ENCODE measurements at regions not wholly inside any gene's neighbourhood (a gene's known extent, or its start where the extent isn't known, plus 50 kb on each side); places are given as distances from the start of the nearest gene placed in this dataset.

DNA sequence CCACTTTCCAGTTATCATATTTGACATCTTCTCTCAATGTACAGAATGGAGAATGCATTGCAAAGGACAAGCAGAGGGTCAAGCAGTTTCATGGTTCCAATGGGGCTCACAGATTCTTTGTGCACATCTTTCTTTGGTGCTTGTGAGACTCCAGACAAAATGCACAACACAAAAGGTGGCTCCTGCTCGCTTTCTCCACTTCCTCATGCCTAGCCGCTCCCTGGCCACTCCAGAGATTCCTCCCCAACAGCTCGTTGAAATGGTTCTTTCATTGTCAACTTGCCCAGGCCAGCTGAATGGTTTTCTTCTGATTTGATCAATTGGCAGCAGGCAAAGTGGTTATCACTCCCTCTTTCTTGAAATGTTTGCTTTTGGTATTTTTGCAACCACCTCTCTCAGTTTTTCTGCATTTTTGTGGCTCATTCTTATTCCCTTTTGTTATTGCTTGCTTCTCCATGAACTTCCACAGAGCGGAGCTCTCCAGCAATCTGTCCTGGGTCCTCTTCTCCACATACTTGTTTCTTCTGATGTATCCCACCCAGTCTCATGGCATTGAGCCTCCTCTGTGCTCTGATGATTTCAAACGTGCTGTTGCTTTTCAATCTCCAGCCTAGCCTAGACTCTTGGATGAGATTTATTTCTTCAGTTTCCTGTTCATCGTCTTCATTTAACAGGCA lies 507.8 kb upstream of the MKI67 start:
- Mint-ChIP-seq H3K4me3 (no peak overlapping the region), H3K4me1 (ENCODE audit: low read depth) (no peaks in the 10 kb centered on the region)

DNA sequence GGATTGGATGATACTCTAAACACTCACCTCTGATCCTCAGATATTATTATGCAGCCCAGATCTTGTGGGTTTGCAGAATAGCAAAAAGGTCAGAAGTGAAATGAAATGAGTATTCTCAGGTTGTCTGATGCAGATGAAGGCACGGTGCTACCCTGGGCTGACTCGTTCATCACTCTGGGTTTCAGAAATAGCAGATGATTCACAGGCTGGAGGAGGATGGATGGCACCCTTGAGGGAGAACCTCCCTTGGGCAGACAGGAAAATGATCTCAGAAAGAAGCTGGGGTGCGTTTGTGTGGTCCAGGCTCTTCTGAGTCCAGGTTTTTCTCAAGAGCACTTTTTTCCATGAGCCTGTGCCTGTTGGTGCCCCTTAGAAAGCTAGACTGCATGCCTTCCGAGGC lies 515.8 kb upstream of the MKI67 start:
- DNase-seq = no peak
- ATAC-seq = no peak
- no peaks in the 10 kb centered on the region for H3K27me3 Mint-ChIP-seq (ENCODE audit: low read depth)
- no peak overlapping the region for H3K27ac Mint-ChIP-seq
- H3K4me1 Mint-ChIP-seq (ENCODE audit: low read depth) = no peaks in the 10 kb centered on the region
- H3K36me3 Mint-ChIP-seq (ENCODE audit: low read depth) = no peaks in the 10 kb centered on the region
- no peaks in the 10 kb centered on the region for H3K9me3 Mint-ChIP-seq (ENCODE audit: insufficient read depth)
- no peak overlapping the region for H3K4me3 Mint-ChIP-seq
- ChIA-PET POLR2A (no interaction called here), CTCF (no interaction called here)

More for the DNA sequence above, 507.8 kb upstream of the MKI67 start:
- Mint-ChIP-seq H3K36me3 (ENCODE audit: low read depth) (no peaks in the 10 kb centered on the region), H3K27me3 (ENCODE audit: low read depth) (no peaks in the 10 kb centered on the region), H3K9me3 (ENCODE audit: insufficient read depth) (no peaks in the 10 kb centered on the region), H3K27ac (no peak overlapping the region)
- DNase-seq (no peak), ATAC-seq (no peak)
- CTCF ChIA-PET = no interaction called here
- POLR2A ChIA-PET = no interaction called here

- no peak overlapping the region for H3K4me3 Mint-ChIP-seq
- ATAC-seq (no peak), DNase-seq (no peak)
- H3K36me3 Mint-ChIP-seq (ENCODE audit: low read depth) = no peaks in the 10 kb centered on the region
- H3K27me3 Mint-ChIP-seq (ENCODE audit: low read depth) = no peaks in the 10 kb centered on the region
- no peak overlapping the region for H3K27ac Mint-ChIP-seq
- POLR2A ChIA-PET = no interaction called here
- CTCF ChIA-PET = no interaction called here
- no peaks in the 10 kb centered on the region for H3K4me1 Mint-ChIP-seq (ENCODE audit: low read depth)
- no peaks in the 10 kb centered on the region for H3K9me3 Mint-ChIP-seq (ENCODE audit: insufficient read depth)
Measured at GRCh38 chr10:128642502-128642901, 516.3 kb upstream of the MKI67 start.

- Mint-ChIP-seq H3K36me3 (ENCODE audit: low read depth) (no peaks in the 10 kb centered on the region), H3K4me3 (no peak overlapping the region), H3K4me1 (ENCODE audit: low read depth) (no peaks in the 10 kb centered on the region), H3K9me3 (ENCODE audit: insufficient read depth) (no peaks in the 10 kb centered on the region), H3K27ac (no peak overlapping the region), H3K27me3 (ENCODE audit: low read depth) (no peaks in the 10 kb centered on the region)
- no peak for ATAC-seq
- ChIA-PET POLR2A (no interaction called here), CTCF (no interaction called here)
- DNase-seq = no peak
Measured at GRCh38 chr10:128643658-128644057, 517.4 kb upstream of the MKI67 start.

DNA sequence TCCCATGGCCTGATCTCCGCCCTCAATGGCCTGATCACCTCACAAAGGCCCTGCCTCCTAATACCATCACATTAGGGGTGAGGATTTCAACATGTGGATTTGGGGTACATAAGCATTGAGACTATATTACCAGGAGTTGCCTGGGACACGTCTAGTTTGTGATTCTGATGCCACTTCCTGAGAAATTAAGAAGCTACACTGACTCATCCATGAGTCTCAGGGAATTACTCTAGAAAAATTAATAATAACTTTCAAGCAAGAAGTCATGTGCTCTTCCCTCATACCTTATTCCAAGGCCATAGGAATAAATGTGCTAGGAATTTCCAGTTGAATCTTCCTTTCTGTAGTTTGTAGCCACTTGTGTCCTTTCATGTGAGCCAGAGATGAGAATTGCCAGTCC lies 519.3 kb upstream of the MKI67 start:
- Mint-ChIP-seq H3K9me3 (ENCODE audit: insufficient read depth) (no peaks in the 10 kb centered on the region), H3K27ac (no peak overlapping the region), H3K4me1 (ENCODE audit: low read depth) (no peaks in the 10 kb centered on the region), H3K27me3 (ENCODE audit: low read depth) (no peaks in the 10 kb centered on the region), H3K36me3 (ENCODE audit: low read depth) (no peaks in the 10 kb centered on the region), H3K4me3 (no peak overlapping the region)
- ChIA-PET CTCF (no interaction called here), POLR2A (no interaction called here)
- no peak for DNase-seq
- no peak for ATAC-seq

- Mint-ChIP-seq H3K27me3 (ENCODE audit: low read depth) (no peaks in the 10 kb centered on the region), H3K9me3 (ENCODE audit: insufficient read depth) (no peaks in the 10 kb centered on the region), H3K27ac (no peak overlapping the region), H3K4me1 (ENCODE audit: low read depth) (no peaks in the 10 kb centered on the region), H3K4me3 (no peak overlapping the region), H3K36me3 (ENCODE audit: low read depth) (no peaks in the 10 kb centered on the region)
- ChIA-PET POLR2A (no interaction called here), CTCF (no interaction called here)
- ATAC-seq (no peak), DNase-seq (no peak)
Measured at GRCh38 chr10:128646956-128647355, 520.7 kb upstream of the MKI67 start.

- Mint-ChIP-seq H3K36me3 (ENCODE audit: low read depth) (no peaks in the 10 kb centered on the region), H3K4me3 (no peak overlapping the region), H3K9me3 (ENCODE audit: insufficient read depth) (no peaks in the 10 kb centered on the region), H3K27me3 (ENCODE audit: low read depth) (no peaks in the 10 kb centered on the region), H3K27ac (no peak overlapping the region), H3K4me1 (ENCODE audit: low read depth) (no peaks in the 10 kb centered on the region)
- ChIA-PET POLR2A (no interaction called here), CTCF (no interaction called here)
- DNase-seq (no peak), ATAC-seq (no peak)
Measured at GRCh38 chr10:128657548-128657947, 531.3 kb upstream of the MKI67 start.

GRCh38 chr10:128660726-128661125 lies 534.5 kb upstream of the MKI67 start:
- no peak for DNase-seq
- Mint-ChIP-seq H3K36me3 (ENCODE audit: low read depth) (no peaks in the 10 kb centered on the region), H3K27me3 (ENCODE audit: low read depth) (no peaks in the 10 kb centered on the region), H3K4me3 (no peak overlapping the region), H3K9me3 (ENCODE audit: insufficient read depth) (no peaks in the 10 kb centered on the region), H3K4me1 (ENCODE audit: low read depth) (no peaks in the 10 kb centered on the region), H3K27ac (no peak overlapping the region)
- CTCF ChIA-PET = no interaction called here
- ATAC-seq = no peak
- POLR2A ChIA-PET = no interaction called here

GRCh38 chr10:128661404-128662197 lies 535.4 kb upstream of the MKI67 start:
- Mint-ChIP-seq H3K36me3 (ENCODE audit: low read depth) (no peaks in the 10 kb centered on the region), H3K27me3 (ENCODE audit: low read depth) (no peaks in the 10 kb centered on the region), H3K9me3 (ENCODE audit: insufficient read depth) (no peaks in the 10 kb centered on the region), H3K4me1 (ENCODE audit: low read depth) (no peaks in the 10 kb centered on the region), H3K27ac (no peak overlapping the region), H3K4me3 (no peak overlapping the region)
- ChIA-PET POLR2A (no interaction called here), CTCF (no interaction called here)
- DNase-seq (no peak), ATAC-seq (no peak)

- no peak for ATAC-seq
- H3K27me3 Mint-ChIP-seq (ENCODE audit: low read depth) = no peaks in the 10 kb centered on the region
- DNase-seq = no peak
- H3K27ac Mint-ChIP-seq = no peak overlapping the region
- H3K36me3 Mint-ChIP-seq (ENCODE audit: low read depth) = no peaks in the 10 kb centered on the region
- no peaks in the 10 kb centered on the region for H3K9me3 Mint-ChIP-seq (ENCODE audit: insufficient read depth)
- POLR2A ChIA-PET = no interaction called here
- H3K4me3 Mint-ChIP-seq = no peak overlapping the region
- CTCF ChIA-PET = no interaction called here
- H3K4me1 Mint-ChIP-seq (ENCODE audit: low read depth) = no peaks in the 10 kb centered on the region
Measured at GRCh38 chr10:128662520-128662919, 536.3 kb upstream of the MKI67 start.

DNA sequence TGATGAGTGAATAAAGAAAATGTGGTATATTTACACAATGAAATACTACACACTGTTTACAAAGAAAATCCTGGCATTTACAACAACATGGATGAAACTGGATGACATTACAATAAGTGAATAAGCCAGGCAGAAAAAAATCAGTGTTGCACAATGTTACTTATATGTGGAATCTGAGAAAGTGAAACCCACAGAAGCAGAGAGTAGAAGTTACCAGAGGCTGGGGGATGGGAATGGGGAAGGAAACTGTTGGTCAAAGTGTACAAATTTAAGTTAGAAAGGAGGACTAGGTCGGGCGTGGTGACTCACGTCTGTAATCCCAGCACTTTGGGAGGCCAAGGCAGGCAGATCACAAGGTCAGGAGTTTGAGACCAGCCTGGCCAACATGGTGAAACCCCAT lies 538.5 kb upstream of the MKI67 start:
- no peaks in the 10 kb centered on the region for H3K27me3 Mint-ChIP-seq (ENCODE audit: low read depth)
- no peaks in the 10 kb centered on the region for H3K4me1 Mint-ChIP-seq (ENCODE audit: low read depth)
- DNase-seq (no peak), ATAC-seq (no peak)
- POLR2A ChIA-PET = interaction anchor here (0.6 kb wide), 1 partner anchor 96 kb away, joined by 3 read pairs; no protein-coding TSS in a partner anchor
- H3K36me3 Mint-ChIP-seq (ENCODE audit: low read depth) = no peaks in the 10 kb centered on the region
- no peak overlapping the region for H3K4me3 Mint-ChIP-seq
- CTCF ChIA-PET = no interaction called here
- H3K9me3 Mint-ChIP-seq (ENCODE audit: insufficient read depth) = no peaks in the 10 kb centered on the region
- no peak overlapping the region for H3K27ac Mint-ChIP-seq

DNA sequence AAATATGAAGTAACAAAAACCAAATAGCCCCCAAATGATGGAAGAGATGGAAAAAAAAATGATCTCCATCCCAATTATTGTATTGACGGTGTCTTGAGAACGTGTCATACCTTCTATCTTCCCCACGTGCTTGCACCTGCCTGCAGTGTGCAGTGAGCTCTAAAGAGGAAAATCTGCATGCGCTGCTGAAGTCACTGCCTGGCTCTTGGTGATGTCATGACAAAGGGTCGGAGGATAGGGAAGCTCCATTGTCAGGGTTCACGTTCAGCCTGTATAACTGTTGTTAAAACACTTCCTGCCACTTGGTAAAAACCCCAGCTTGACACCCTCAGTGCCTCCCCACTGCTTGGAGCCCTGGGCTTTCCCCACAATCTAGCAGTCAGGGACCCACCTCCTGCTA lies 549.2 kb upstream of the MKI67 start:
- no peak for ATAC-seq

DNA sequence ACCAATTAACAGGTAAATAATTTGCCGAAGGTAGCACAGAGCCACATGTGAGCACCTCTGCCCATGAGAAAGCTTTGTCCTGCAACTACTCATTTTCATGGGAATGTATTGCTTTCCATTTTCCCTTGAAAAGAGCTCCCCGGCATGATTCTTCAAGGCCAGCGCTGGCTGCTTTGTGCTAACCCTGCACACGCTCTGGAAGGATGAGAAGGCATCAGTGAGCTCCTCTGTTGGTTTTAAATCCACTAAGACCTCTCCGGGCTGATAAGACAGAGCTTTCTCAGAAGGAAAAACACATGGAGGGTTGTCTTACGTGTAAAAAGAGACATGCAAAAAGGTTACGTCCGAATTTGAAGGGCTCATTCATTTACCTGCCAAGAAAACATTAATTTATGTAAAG lies 553.9 kb upstream of the MKI67 start:
- H3K27ac Mint-ChIP-seq = no peak overlapping the region
- no peaks in the 10 kb centered on the region for H3K27me3 Mint-ChIP-seq (ENCODE audit: low read depth)
- DNase-seq (no peak), ATAC-seq (no peak)
- POLR2A ChIA-PET = interaction anchor here (0.6 kb wide), 1 partner anchor 262 kb away, joined by 4 read pairs; no protein-coding TSS in a partner anchor
- no peaks in the 10 kb centered on the region for H3K36me3 Mint-ChIP-seq (ENCODE audit: low read depth)
- no peak overlapping the region for H3K4me3 Mint-ChIP-seq
- no peaks in the 10 kb centered on the region for H3K4me1 Mint-ChIP-seq (ENCODE audit: low read depth)
- CTCF ChIA-PET = no interaction called here
- H3K9me3 Mint-ChIP-seq (ENCODE audit: insufficient read depth) = no peaks in the 10 kb centered on the region

More for the DNA sequence above, 549.2 kb upstream of the MKI67 start:
- no peak overlapping the region for H3K27ac Mint-ChIP-seq
- CTCF ChIA-PET = no interaction called here
- no peaks in the 10 kb centered on the region for H3K4me1 Mint-ChIP-seq (ENCODE audit: low read depth)
- no peaks in the 10 kb centered on the region for H3K9me3 Mint-ChIP-seq (ENCODE audit: insufficient read depth)
- H3K27me3 Mint-ChIP-seq (ENCODE audit: low read depth) = no peaks in the 10 kb centered on the region
- no peak overlapping the region for H3K4me3 Mint-ChIP-seq
- no peaks in the 10 kb centered on the region for H3K36me3 Mint-ChIP-seq (ENCODE audit: low read depth)
- POLR2A ChIA-PET = no interaction called here
- DNase-seq = no peak
